HL-60 (cell line): ENCODE measurements at regions not wholly inside any gene's neighbourhood (a gene's known extent, or its start where the extent isn't known, plus 50 kb on each side); places are given as distances from the start of the nearest gene placed in this dataset.

Experiments used
- DNase-seq, 2 experiments: peaks; one replicate each; pipeline ENCODE4 v3.0.0-alpha.2; 2010 to 2020; ENCODE audit warnings: low read depth in 1 of 2, low spot score in 1 of 2
- H3K27ac ChIP-seq: fragments of 250-450 bp; sonication (Bioruptor Pico); replicated peaks from 2 replicates; pipeline ENCODE4 v1.5.1; 2020; ENCODE audit warnings: mild to moderate bottlenecking, moderate library complexity
- H3K27me3 ChIP-seq: fragments of 250-450 bp; sonication (Bioruptor Pico); 2 replicates; pipeline ENCODE4 v1.5.1; 2021; ENCODE audit warnings: mild to moderate bottlenecking, moderate library complexity; ENCODE audit not compliant: insufficient read depth, poor library complexity, severe bottlenecking
- H3K4me3 ChIP-seq: replicated peaks from 2 replicates; pipeline ENCODE4 v1.5.1; 2011; ENCODE audit warnings: mild to moderate bottlenecking, control low read depth, low read length; ENCODE audit not compliant: insufficient read depth
- GABPA ChIP-seq: IDR thresholded peaks from 2 replicates; pipeline ENCODE4 v1.6.1; 2012; ENCODE audit warnings: low read depth
- POLR2AphosphoS5 ChIP-seq: IDR thresholded peaks from 2 replicates; pipeline ENCODE4 v1.6.1; 2012; ENCODE audit warnings: low read depth
- SPI1 ChIP-seq: IDR thresholded peaks from 2 replicates; pipeline ENCODE4 v1.6.1; 2012; ENCODE audit warnings: low read depth, mild to moderate bottlenecking, borderline replicate concordance
- TF ChIP-seq, protein P1 (sequence below): IDR thresholded peaks from 2 replicates; pipeline ENCODE4 v1.6.1; 2012; ENCODE audit warnings: low read depth; ENCODE audit not compliant: insufficient replicate concordance
- TF ChIP-seq, protein P2 (sequence below): IDR thresholded peaks from one replicate; pipeline ENCODE4 v1.5.1; 2011; ENCODE audit warnings: low read length, control low read depth, inconsistent platforms; ENCODE audit not compliant: insufficient read depth

DNA sequence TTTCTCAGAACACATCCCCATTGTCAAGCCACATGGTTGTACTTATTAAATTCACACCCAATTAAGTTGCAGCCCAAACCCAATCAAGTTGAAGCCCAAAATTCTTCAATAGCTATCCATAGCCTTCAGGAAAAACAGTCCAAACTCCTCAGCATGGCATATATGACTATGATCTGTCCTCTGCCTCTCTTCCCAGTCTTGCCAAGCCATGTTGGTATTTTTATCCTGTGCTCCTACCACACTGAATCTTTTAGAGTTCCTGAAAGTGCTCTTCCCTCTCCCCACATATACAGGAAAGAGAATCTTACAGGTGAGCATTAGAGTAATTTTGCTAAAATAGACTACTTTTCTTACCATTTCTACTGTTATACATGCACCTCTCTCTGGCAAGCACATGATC lies 834.9 kb downstream of the RPS29 start:
- DNase-seq: no peak
- no peak overlapping the region for H3K4me3 ChIP-seq
- no peaks in the 10 kb centered on the region for H3K27me3 ChIP-seq
- H3K27ac ChIP-seq: no peak overlapping the region
- TF ChIP-seq POLR2AphosphoS5 (no peak), SPI1 (no peak), GABPA (no peak)
- TF ChIP-seq, protein P1, sequence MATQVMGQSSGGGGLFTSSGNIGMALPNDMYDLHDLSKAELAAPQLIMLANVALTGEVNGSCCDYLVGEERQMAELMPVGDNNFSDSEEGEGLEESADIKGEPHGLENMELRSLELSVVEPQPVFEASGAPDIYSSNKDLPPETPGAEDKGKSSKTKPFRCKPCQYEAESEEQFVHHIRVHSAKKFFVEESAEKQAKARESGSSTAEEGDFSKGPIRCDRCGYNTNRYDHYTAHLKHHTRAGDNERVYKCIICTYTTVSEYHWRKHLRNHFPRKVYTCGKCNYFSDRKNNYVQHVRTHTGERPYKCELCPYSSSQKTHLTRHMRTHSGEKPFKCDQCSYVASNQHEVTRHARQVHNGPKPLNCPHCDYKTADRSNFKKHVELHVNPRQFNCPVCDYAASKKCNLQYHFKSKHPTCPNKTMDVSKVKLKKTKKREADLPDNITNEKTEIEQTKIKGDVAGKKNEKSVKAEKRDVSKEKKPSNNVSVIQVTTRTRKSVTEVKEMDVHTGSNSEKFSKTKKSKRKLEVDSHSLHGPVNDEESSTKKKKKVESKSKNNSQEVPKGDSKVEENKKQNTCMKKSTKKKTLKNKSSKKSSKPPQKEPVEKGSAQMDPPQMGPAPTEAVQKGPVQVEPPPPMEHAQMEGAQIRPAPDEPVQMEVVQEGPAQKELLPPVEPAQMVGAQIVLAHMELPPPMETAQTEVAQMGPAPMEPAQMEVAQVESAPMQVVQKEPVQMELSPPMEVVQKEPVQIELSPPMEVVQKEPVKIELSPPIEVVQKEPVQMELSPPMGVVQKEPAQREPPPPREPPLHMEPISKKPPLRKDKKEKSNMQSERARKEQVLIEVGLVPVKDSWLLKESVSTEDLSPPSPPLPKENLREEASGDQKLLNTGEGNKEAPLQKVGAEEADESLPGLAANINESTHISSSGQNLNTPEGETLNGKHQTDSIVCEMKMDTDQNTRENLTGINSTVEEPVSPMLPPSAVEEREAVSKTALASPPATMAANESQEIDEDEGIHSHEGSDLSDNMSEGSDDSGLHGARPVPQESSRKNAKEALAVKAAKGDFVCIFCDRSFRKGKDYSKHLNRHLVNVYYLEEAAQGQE: no peak
- TF ChIP-seq, protein P2, sequence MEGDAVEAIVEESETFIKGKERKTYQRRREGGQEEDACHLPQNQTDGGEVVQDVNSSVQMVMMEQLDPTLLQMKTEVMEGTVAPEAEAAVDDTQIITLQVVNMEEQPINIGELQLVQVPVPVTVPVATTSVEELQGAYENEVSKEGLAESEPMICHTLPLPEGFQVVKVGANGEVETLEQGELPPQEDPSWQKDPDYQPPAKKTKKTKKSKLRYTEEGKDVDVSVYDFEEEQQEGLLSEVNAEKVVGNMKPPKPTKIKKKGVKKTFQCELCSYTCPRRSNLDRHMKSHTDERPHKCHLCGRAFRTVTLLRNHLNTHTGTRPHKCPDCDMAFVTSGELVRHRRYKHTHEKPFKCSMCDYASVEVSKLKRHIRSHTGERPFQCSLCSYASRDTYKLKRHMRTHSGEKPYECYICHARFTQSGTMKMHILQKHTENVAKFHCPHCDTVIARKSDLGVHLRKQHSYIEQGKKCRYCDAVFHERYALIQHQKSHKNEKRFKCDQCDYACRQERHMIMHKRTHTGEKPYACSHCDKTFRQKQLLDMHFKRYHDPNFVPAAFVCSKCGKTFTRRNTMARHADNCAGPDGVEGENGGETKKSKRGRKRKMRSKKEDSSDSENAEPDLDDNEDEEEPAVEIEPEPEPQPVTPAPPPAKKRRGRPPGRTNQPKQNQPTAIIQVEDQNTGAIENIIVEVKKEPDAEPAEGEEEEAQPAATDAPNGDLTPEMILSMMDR: no peak

DNA sequence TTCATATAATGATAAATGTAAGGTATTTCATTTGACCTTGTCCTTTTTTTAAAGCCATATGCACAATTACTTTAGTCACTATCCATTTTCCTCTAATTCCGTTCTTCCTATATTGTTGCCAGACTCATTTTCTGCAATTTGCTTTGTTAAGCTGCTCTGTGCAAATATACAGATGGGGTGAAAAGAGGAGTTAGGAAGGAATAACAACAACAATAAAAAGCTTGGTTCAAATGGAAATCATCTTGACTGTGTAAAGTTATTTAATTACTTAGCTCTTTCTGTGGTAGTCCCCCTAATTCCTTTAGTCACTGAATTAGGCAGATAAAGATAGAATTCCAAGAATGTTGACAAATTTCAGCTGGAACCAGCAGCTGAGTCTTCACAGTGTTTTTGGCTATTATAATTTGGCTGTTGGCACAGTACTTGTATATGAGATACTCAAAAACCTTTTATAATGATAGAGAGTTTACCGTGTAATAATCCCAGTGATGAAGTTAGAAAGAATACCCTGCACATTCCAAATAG lies 838.0 kb downstream of the RPS29 start:
- Histone ChIP-seq H3K27me3 (no peaks in the 10 kb centered on the region), H3K27ac (no peak overlapping the region), H3K4me3 (no peak overlapping the region)
- TF ChIP-seq, protein P1: no peak
- TF ChIP-seq SPI1 (no peak), POLR2AphosphoS5 (no peak), GABPA (no peak)
- TF ChIP-seq, protein P2: no peak
- no peak for DNase-seq

DNA sequence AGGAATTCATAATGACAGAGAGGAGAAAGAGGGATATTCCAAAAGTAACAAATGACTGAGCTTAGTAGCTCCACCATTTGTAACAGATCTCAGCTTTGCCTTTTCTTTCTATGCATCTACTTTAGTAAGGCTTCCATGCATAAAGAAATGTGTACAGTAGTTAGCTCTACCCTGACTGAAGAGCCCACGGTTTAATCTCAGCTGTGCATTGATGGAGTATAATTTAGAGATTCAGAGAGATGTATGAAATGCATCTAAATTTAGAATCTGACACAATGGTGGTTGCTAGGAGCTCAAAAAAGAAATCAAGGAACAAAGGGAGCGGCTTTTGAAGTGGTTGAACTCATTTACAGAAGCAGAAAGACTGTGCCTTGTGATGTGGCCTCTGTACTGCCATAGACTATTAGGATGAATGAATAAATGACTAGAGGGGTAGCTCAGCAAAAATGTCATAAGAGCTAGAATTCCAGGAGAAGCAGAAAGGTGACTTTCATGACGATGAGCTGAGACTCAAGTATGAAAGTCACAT lies 838.6 kb downstream of the RPS29 start:
- TF ChIP-seq POLR2AphosphoS5 (no peak), SPI1 (no peak), GABPA (no peak)
- TF ChIP-seq, protein P1: no peak
- TF ChIP-seq, protein P2: no peak
- Histone ChIP-seq H3K27ac (no peak overlapping the region), H3K4me3 (no peak overlapping the region), H3K27me3 (no peaks in the 10 kb centered on the region)
- no peak for DNase-seq
